ENCODE measurements at regions not wholly inside any gene's neighbourhood (a gene's known extent, or its start where the extent isn't known, plus 50 kb on each side); places are given as distances from the start of the nearest gene placed in this dataset.

DNA sequence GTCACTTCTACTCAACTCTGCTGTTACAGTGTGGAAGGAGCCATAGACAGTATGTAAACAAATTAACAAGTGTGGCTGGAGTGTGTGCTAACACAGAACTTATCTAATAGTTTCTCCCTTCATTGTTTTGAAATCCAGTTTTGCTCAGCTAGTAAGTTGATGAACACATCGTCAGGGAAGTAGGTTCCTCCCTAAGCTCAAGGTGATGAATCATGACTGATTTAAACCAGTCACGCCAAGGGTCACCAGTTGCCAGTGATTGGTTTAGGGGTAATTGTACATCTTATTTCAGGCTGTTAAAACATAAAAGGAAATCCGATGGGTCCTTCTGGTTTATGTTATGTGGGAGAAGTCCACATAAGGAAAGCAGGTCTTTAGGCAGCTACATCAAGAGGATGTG, 97.0 kb upstream of the CHODL start:
- Mint-ChIP-seq H3K27ac (no peak overlapping the region), H3K4me1 (peaks cover 17 to 22% of the 10 kb centered on the region in 2 donors), H3K9me3 (no peaks in the 10 kb centered on the region), H3K36me3 (no peaks in the 10 kb centered on the region), H3K27me3 (ENCODE audit: low read depth in 2 of 2) (peaks cover 0 to under 1% of the 10 kb centered on the region in 2 donors), H3K4me3 (no peak overlapping the region)
- H3K9me3 ChIP-seq (ENCODE audit: control insufficient read depth, insufficient read depth, low read length), result no peaks in the 10 kb centered on the region
- no peak for DNase-seq
- ATAC-seq, result no peak
- intact Hi-C loops (cut with micrococcal nuclease), result no loop called here
- TF ChIP-seq, protein P1, sequence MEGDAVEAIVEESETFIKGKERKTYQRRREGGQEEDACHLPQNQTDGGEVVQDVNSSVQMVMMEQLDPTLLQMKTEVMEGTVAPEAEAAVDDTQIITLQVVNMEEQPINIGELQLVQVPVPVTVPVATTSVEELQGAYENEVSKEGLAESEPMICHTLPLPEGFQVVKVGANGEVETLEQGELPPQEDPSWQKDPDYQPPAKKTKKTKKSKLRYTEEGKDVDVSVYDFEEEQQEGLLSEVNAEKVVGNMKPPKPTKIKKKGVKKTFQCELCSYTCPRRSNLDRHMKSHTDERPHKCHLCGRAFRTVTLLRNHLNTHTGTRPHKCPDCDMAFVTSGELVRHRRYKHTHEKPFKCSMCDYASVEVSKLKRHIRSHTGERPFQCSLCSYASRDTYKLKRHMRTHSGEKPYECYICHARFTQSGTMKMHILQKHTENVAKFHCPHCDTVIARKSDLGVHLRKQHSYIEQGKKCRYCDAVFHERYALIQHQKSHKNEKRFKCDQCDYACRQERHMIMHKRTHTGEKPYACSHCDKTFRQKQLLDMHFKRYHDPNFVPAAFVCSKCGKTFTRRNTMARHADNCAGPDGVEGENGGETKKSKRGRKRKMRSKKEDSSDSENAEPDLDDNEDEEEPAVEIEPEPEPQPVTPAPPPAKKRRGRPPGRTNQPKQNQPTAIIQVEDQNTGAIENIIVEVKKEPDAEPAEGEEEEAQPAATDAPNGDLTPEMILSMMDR (IDR thresholded peaks at IDR 0.05), result no peak
- H3K27ac ChIP-seq (ENCODE audit: low read length), result no peak overlapping the region
- H3K4me1 ChIP-seq (ENCODE audit: control insufficient read depth, insufficient read depth, low read length), result peaks cover 14% of the 10 kb centered on the region
- H3K4me3 ChIP-seq (ENCODE audit: low read length), result no peak overlapping the region
- H3K27me3 ChIP-seq (ENCODE audit: control insufficient read depth, insufficient read depth, low read length), result no peaks in the 10 kb centered on the region
- WGBS (ENCODE audit: insufficient coverage), result 86% methylated on average over 3 of the region's 3 CpGs
- H3K36me3 ChIP-seq (ENCODE audit: control insufficient read depth, insufficient read depth, low read length), result no peaks in the 10 kb centered on the region

DNA sequence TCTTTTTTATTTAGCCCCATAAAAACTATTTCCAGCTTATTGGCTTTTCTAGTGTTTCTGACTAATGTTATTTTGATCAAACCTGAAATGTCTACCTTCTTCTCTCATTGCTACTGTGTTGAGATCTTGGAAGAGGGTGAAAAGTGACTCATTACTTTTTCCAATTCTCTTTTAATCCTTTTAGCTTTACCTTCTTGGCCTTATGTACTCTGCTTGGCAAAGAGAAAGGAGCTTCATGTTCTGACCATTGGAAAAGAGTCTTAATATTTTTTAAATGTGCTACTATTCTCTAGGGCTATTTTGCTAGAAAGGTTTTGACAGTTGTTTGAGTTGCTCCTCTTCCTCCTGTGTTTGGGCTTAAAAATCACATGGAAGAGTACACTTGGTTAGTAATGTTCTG, 97.8 kb upstream of the CHODL start:
- no peaks in the 10 kb centered on the region for H3K9me3 Mint-ChIP-seq
- H3K4me1 Mint-ChIP-seq, result peaks cover 8 to 13% of the 10 kb centered on the region in 2 donors
- no peak overlapping the region for H3K4me3 ChIP-seq (ENCODE audit: low read length)
- TF ChIP-seq, protein P1 (IDR thresholded peaks at IDR 0.05), result no peak
- peaks cover 0 to 9% of the 10 kb centered on the region in 2 donors for H3K27me3 Mint-ChIP-seq (ENCODE audit: low read depth in 2 of 2)
- no peak for DNase-seq
- peaks cover 7% of the 10 kb centered on the region for H3K4me1 ChIP-seq (ENCODE audit: control insufficient read depth, insufficient read depth, low read length)
- no peaks in the 10 kb centered on the region for H3K9me3 ChIP-seq (ENCODE audit: control insufficient read depth, insufficient read depth, low read length)
- H3K36me3 Mint-ChIP-seq, result no peaks in the 10 kb centered on the region
- H3K4me3 Mint-ChIP-seq, result no peak overlapping the region
- no peaks in the 10 kb centered on the region for H3K36me3 ChIP-seq (ENCODE audit: control insufficient read depth, insufficient read depth, low read length)
- no peak for ATAC-seq
- intact Hi-C loops (cut with micrococcal nuclease), result no loop called here
- H3K27me3 ChIP-seq (ENCODE audit: control insufficient read depth, insufficient read depth, low read length), result no peaks in the 10 kb centered on the region
- H3K27ac Mint-ChIP-seq, result no peak overlapping the region
- H3K27ac ChIP-seq (ENCODE audit: low read length), result no peak overlapping the region

DNA sequence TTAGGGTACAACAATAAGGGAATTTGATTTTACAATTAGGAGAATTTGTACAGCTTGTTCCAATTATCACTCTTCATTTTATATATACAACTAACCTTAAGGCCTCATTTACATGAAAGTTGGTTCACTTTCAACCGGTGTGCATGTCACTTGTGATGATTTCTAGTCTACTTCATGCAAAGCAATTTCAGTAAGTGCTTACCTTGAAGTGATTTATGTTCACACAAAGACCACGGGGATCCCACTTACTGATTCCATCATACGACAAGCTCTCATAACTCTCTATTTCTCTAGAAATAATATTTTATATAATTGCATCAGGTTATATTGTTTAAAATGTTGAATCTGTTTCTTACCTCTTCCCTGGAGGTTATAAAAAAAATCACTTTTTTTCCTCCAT, 100.3 kb upstream of the CHODL start:
- no peak for ATAC-seq
- H3K36me3 ChIP-seq (ENCODE audit: control insufficient read depth, insufficient read depth, low read length), result no peaks in the 10 kb centered on the region
- H3K9me3 Mint-ChIP-seq, result no peaks in the 10 kb centered on the region
- peaks cover 4 to 16% of the 10 kb centered on the region in 2 donors for H3K27me3 Mint-ChIP-seq (ENCODE audit: low read depth in 2 of 2)
- no peak overlapping the region for H3K27ac ChIP-seq (ENCODE audit: low read length)
- no peaks in the 10 kb centered on the region for H3K4me1 ChIP-seq (ENCODE audit: control insufficient read depth, insufficient read depth, low read length)
- H3K36me3 Mint-ChIP-seq, result no peaks in the 10 kb centered on the region
- no peak overlapping the region for H3K4me3 Mint-ChIP-seq
- H3K4me1 Mint-ChIP-seq, result peaks cover 0 to 5% of the 10 kb centered on the region in 2 donors
- no peak overlapping the region for H3K27ac Mint-ChIP-seq
- TF ChIP-seq, protein P1 (IDR thresholded peaks at IDR 0.05), result no peak
- H3K27me3 ChIP-seq (ENCODE audit: control insufficient read depth, insufficient read depth, low read length), result no peaks in the 10 kb centered on the region
- no peaks in the 10 kb centered on the region for H3K9me3 ChIP-seq (ENCODE audit: control insufficient read depth, insufficient read depth, low read length)
- WGBS (ENCODE audit: insufficient coverage), result 94% methylated on average over 1 of the region's 3 CpGs
- intact Hi-C loops (cut with micrococcal nuclease), result no loop called here
- no peak for DNase-seq
- H3K4me3 ChIP-seq (ENCODE audit: low read length), result no peak overlapping the region

DNA sequence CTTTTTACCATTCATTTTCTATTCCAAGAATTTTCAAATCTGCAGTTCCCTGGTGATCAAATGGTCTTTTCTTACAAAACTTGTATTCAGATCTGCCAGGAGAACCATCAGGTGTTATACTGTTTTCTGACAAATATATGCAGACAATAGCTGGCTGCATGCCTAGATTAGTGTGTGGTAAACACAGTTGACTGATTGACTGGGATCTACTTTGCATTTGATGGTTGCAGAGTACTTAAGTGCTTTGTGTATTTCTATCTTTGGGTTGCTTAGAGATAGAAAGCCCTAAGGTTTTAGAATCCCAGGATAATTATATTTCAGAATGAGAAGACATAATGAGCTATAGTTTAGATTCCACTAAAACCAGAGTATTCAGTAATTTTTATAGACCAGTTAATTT, 102.0 kb upstream of the CHODL start:
- no peaks in the 10 kb centered on the region for H3K4me1 ChIP-seq (ENCODE audit: control insufficient read depth, insufficient read depth, low read length)
- no peaks in the 10 kb centered on the region for H3K36me3 ChIP-seq (ENCODE audit: control insufficient read depth, insufficient read depth, low read length)
- H3K27ac ChIP-seq (ENCODE audit: low read length), result no peak overlapping the region
- intact Hi-C loops (cut with micrococcal nuclease), result no loop called here
- no peaks in the 10 kb centered on the region for H3K27me3 ChIP-seq (ENCODE audit: control insufficient read depth, insufficient read depth, low read length)
- TF ChIP-seq, protein P1 (IDR thresholded peaks at IDR 0.05), result no peak
- H3K4me3 ChIP-seq (ENCODE audit: low read length), result no peak overlapping the region
- H3K9me3 Mint-ChIP-seq, result no peaks in the 10 kb centered on the region
- H3K27ac Mint-ChIP-seq, result no peak overlapping the region
- H3K27me3 Mint-ChIP-seq (ENCODE audit: low read depth in 2 of 2), result peaks cover 7 to 16% of the 10 kb centered on the region in 2 donors
- no peaks in the 10 kb centered on the region for H3K9me3 ChIP-seq (ENCODE audit: control insufficient read depth, insufficient read depth, low read length)
- no peak overlapping the region for H3K4me3 Mint-ChIP-seq
- no peaks in the 10 kb centered on the region for H3K4me1 Mint-ChIP-seq
- no peaks in the 10 kb centered on the region for H3K36me3 Mint-ChIP-seq
- DNase-seq (no peak), ATAC-seq (no peak)
